ENCODE measurements at regions not wholly inside any gene's neighbourhood (a gene's known extent, or its start where the extent isn't known, plus 50 kb on each side); places are given as distances from the start of the nearest gene placed in this dataset.

GRCh38 chr2:234650911-234651310, 154.0 kb upstream of the ARL4C start:
- TF ChIP-seq PPARA (CRISPR knock-in tag; IDR thresholded peaks at IDR 0.05; ENCODE audit: borderline replicate concordance) = no peak
- TF ChIP-seq ZNF70 (CRISPR knock-in tag; IDR thresholded peaks at IDR 0.05) = no peak
- TF ChIP-seq TCF4 (CRISPR knock-in tag; IDR thresholded peaks at IDR 0.05; ENCODE audit: borderline replicate concordance) = no peak
- TF ChIP-seq ZNF565 (CRISPR knock-in tag; conservative IDR thresholded peaks at IDR 0.05; ENCODE audit: low read depth) = no peak
- no peak for TF ChIP-seq BACH2 (CRISPR knock-in tag; IDR thresholded peaks at IDR 0.05; ENCODE audit: borderline replicate concordance)
- TF ChIP-seq CREB5 (CRISPR knock-in tag; IDR thresholded peaks at IDR 0.05; ENCODE audit: low read depth) = no peak
- TF ChIP-seq SNAI2 (CRISPR knock-in tag; IDR thresholded peaks at IDR 0.05) = no peak
- no peak for TF ChIP-seq TOX (CRISPR knock-in tag; IDR thresholded peaks at IDR 0.05; ENCODE audit: borderline replicate concordance)
- no peak for TF ChIP-seq RARB (CRISPR knock-in tag; IDR thresholded peaks at IDR 0.05)
- no peak for ATAC-seq

- no peak for ATAC-seq
- TF ChIP-seq ZNF8 (CRISPR knock-in tag; IDR thresholded peaks at IDR 0.05) (no peak), ZNF565 (CRISPR knock-in tag; conservative IDR thresholded peaks at IDR 0.05; ENCODE audit: low read depth) (no peak), PPARA (CRISPR knock-in tag; IDR thresholded peaks at IDR 0.05; ENCODE audit: borderline replicate concordance) (no peak), ZFP30 (CRISPR knock-in tag; IDR thresholded peaks at IDR 0.05) (no peak), SNAI2 (CRISPR knock-in tag; IDR thresholded peaks at IDR 0.05) (no peak), BACH2 (CRISPR knock-in tag; IDR thresholded peaks at IDR 0.05; ENCODE audit: borderline replicate concordance) (no peak), ISL1 (CRISPR knock-in tag; IDR thresholded peaks at IDR 0.05) (no peak), TCF4 (CRISPR knock-in tag; IDR thresholded peaks at IDR 0.05; ENCODE audit: borderline replicate concordance) (no peak), PATZ1 (CRISPR knock-in tag; IDR thresholded peaks at IDR 0.05; ENCODE audit: borderline replicate concordance) (no peak), OSR1 (CRISPR knock-in tag; IDR thresholded peaks at IDR 0.05) (no peak), ARNTL (CRISPR knock-in tag; IDR thresholded peaks at IDR 0.05; ENCODE audit: borderline replicate concordance, low read depth) (no peak), ESRRG (CRISPR knock-in tag; IDR thresholded peaks at IDR 0.05) (no peak), TSHZ2 (CRISPR knock-in tag; IDR thresholded peaks at IDR 0.05) (no peak), RARB (CRISPR knock-in tag; IDR thresholded peaks at IDR 0.05) (no peak)
Measured at GRCh38 chr2:234649951-234650350, 153.1 kb upstream of the ARL4C start.

- no peak for ATAC-seq
- no peak for TF ChIP-seq PATZ1 (CRISPR knock-in tag; IDR thresholded peaks at IDR 0.05; ENCODE audit: borderline replicate concordance)
Measured at GRCh38 chr2:234643407-234643806, 146.5 kb upstream of the ARL4C start.

- ATAC-seq = no peak
- no peak for TF ChIP-seq CREB5 (CRISPR knock-in tag; IDR thresholded peaks at IDR 0.05; ENCODE audit: low read depth)
- TF ChIP-seq ESRRG (CRISPR knock-in tag; IDR thresholded peaks at IDR 0.05) = no peak
- TF ChIP-seq OSR1 (CRISPR knock-in tag; IDR thresholded peaks at IDR 0.05) = no peak
- no peak for TF ChIP-seq ZNF8 (CRISPR knock-in tag; IDR thresholded peaks at IDR 0.05)
- TF ChIP-seq ZFP30 (CRISPR knock-in tag; IDR thresholded peaks at IDR 0.05) = no peak
- no peak for TF ChIP-seq POU6F1 (CRISPR knock-in tag; IDR thresholded peaks at IDR 0.05; ENCODE audit: borderline replicate concordance, low read depth)
Measured at GRCh38 chr2:234641086-234641485, 144.2 kb upstream of the ARL4C start.

All from SK-N-SH treated with all-trans-retinoic acid at 6 μM for 48 hours (cell line).